ENCODE measurements at regions not wholly inside any gene's neighbourhood (a gene's known extent, or its start where the extent isn't known, plus 50 kb on each side); places are given as distances from the start of the nearest gene placed in this dataset.

DNA sequence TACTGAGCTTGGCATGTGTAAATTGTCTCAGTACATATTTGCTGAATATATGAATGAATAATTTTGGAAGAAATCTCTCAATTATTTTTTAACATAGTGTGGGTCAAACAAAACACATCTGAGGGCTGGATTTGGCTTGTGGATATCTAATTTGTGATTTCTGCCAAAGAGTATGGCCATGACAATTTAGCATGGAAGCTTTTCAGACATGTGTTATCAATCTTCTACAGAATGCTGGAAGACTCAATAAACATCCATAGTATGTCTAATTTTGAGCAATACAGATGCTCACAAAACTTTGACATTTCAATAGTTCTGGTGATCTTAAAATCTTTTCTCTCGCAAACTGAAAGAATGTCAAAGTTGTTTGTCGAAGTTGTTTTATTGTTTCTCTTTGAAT is 214.1 kb upstream of the ANKH start:
- WGBS = 81% methylated on average over 2 of the region's 2 CpGs
- H3K4me3 ChIP-seq (ENCODE audit: low read depth, low read length) = no peak overlapping the region
- DNase-seq (ENCODE audit: extremely low spot score) = no peak
- H3K36me3 ChIP-seq (ENCODE audit: insufficient read depth) = no peaks in the 10 kb centered on the region
- H3K27ac ChIP-seq (ENCODE audit: low read depth) = no peak overlapping the region
- H3K4me1 ChIP-seq (ENCODE audit: insufficient read depth) = no peaks in the 10 kb centered on the region

DNA sequence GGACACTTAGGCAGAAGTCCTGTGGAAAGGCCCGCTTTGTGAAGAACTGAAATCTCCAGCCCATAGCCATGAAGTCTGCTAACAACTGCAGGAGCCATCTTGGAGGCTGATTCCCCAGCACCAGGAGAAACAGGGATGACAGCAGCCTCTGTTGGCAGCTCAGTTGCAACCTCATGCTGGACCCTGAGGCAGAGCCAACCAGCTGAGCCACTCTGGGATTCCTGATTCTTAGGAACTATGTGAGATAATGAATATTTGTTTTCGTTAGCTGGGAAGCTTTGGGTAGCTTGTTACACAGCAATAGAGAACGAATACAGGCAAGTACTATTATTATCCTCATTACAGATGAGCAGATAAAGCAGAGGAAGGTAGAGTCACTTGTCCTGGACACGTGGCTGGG is 210.5 kb upstream of the ANKH start:
- H3K4me3 ChIP-seq (ENCODE audit: low read depth, low read length) = no peak overlapping the region
- 80% methylated on average over 4 of the region's 4 CpGs for WGBS
- H3K36me3 ChIP-seq (ENCODE audit: insufficient read depth) = no peaks in the 10 kb centered on the region
- no peak overlapping the region for H3K27ac ChIP-seq (ENCODE audit: low read depth)
- no peak for DNase-seq (ENCODE audit: extremely low spot score)
- H3K4me1 ChIP-seq (ENCODE audit: insufficient read depth) = no peaks in the 10 kb centered on the region

DNA sequence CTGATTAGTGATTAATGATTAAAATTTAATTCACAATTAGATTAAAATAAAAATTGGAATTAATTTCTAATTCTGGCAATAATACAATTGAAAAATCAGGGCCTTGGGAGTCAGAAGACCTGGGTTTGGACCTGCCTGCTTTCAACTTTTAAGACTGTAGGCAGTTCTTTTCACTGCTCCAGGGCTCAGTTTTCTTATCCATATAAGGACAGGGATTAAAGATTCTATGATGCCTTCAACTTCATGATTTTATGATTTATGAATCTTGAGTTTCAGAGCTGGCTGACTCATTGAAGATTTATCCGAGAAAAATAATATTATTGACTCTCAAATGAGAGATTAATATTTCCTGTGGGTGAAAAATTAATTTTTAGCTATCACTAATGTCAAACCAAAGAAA is 208.6 kb upstream of the ANKH start:
- 28% methylated on average over 1 of the region's 1 CpG for WGBS
- H3K4me3 ChIP-seq (ENCODE audit: low read depth, low read length) = no peak overlapping the region
- no peak for DNase-seq (ENCODE audit: extremely low spot score)
- H3K27ac ChIP-seq (ENCODE audit: low read depth) = no peak overlapping the region
- no peaks in the 10 kb centered on the region for H3K4me1 ChIP-seq (ENCODE audit: insufficient read depth)
- H3K36me3 ChIP-seq (ENCODE audit: insufficient read depth) = no peaks in the 10 kb centered on the region

GRCh38 chr5:15079566-15079965 is 208.0 kb upstream of the ANKH start:
- Histone ChIP-seq H3K36me3 (ENCODE audit: insufficient read depth) (no peaks in the 10 kb centered on the region), H3K4me1 (ENCODE audit: insufficient read depth) (no peaks in the 10 kb centered on the region), H3K27ac (ENCODE audit: low read depth) (no peak overlapping the region), H3K4me3 (ENCODE audit: low read depth, low read length) (no peak overlapping the region)
- WGBS = 42% methylated on average over 3 of the region's 3 CpGs
- no peak for DNase-seq (ENCODE audit: extremely low spot score)

- no peak overlapping the region for H3K27ac ChIP-seq (ENCODE audit: low read depth)
- H3K4me3 ChIP-seq (ENCODE audit: low read depth, low read length) = no peak overlapping the region
- DNase-seq (ENCODE audit: extremely low spot score) = no peak
- no peaks in the 10 kb centered on the region for H3K36me3 ChIP-seq (ENCODE audit: insufficient read depth)
- H3K4me1 ChIP-seq (ENCODE audit: insufficient read depth) = no peaks in the 10 kb centered on the region
Measured at GRCh38 chr5:15074651-15075050, 203.1 kb upstream of the ANKH start.

GRCh38 chr5:15073453-15073852 is 201.9 kb upstream of the ANKH start:
- Histone ChIP-seq H3K4me3 (ENCODE audit: low read depth, low read length) (no peak overlapping the region), H3K4me1 (ENCODE audit: insufficient read depth) (no peaks in the 10 kb centered on the region), H3K27ac (ENCODE audit: low read depth) (no peak overlapping the region), H3K36me3 (ENCODE audit: insufficient read depth) (no peaks in the 10 kb centered on the region)
- WGBS = 89% methylated on average over 3 of the region's 3 CpGs
- DNase-seq (ENCODE audit: extremely low spot score) = no peak

DNA sequence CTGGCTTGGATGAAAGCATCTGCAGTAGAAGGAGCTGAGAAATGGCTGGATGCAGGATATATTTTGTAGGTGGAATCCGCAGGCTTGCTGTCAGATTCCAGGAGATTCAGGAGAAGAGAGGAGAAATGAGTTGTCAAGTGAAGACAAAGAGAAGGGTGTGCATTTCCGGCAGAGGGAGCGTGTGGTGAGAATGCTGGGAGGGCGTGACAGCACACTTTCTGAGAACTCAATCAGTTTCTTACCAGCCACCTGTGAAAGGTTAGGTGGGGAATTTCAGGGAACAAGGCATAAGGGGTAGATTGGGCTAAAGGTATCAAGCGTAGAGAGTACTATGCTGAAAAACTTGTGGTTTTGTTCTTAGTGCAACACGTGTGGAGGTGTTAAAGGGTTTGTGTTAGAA is 199.3 kb upstream of the ANKH start:
- no peaks in the 10 kb centered on the region for H3K4me1 ChIP-seq (ENCODE audit: insufficient read depth)
- WGBS = 92% methylated on average over 6 of the region's 6 CpGs
- H3K36me3 ChIP-seq (ENCODE audit: insufficient read depth) = no peaks in the 10 kb centered on the region
- no peak overlapping the region for H3K27ac ChIP-seq (ENCODE audit: low read depth)
- no peak overlapping the region for H3K4me3 ChIP-seq (ENCODE audit: low read depth, low read length)
- DNase-seq (ENCODE audit: extremely low spot score) = no peak

GRCh38 chr5:15069407-15069905 is 197.9 kb upstream of the ANKH start:
- Histone ChIP-seq H3K36me3 (ENCODE audit: insufficient read depth) (no peaks in the 10 kb centered on the region), H3K4me3 (ENCODE audit: low read depth, low read length) (no peak overlapping the region), H3K27ac (ENCODE audit: low read depth) (no peak overlapping the region), H3K4me1 (ENCODE audit: insufficient read depth) (no peaks in the 10 kb centered on the region)
- 89% methylated on average over 1 of the region's 1 CpG for WGBS
- DNase-seq (ENCODE audit: extremely low spot score) = no peak

DNA sequence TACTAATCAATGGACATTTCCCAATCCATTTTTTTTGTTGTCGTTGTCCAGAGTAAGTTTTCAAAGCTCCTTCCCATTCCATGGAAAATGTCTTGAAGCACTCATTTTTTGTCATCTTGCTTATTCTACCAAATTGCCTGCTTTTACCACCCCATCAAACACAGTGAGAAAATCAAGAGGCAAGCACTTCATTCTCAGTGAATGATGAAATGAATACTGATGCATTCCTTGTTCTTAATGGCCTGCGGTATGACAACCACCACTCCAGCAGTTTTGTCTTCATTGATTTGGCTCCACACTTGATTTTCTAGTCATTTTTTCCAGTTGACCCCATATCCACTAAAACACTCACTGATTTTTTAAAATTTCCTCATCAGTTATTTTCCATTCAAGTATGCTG is 193.5 kb upstream of the ANKH start:
- DNase-seq (ENCODE audit: extremely low spot score) = no peak
- no peaks in the 10 kb centered on the region for H3K4me1 ChIP-seq (ENCODE audit: insufficient read depth)
- H3K36me3 ChIP-seq (ENCODE audit: insufficient read depth) = no peaks in the 10 kb centered on the region
- no peak overlapping the region for H3K27ac ChIP-seq (ENCODE audit: low read depth)
- WGBS = 84% methylated on average over 2 of the region's 2 CpGs
- no peak overlapping the region for H3K4me3 ChIP-seq (ENCODE audit: low read depth, low read length)

GRCh38 chr5:15064396-15064795 is 192.8 kb upstream of the ANKH start:
- Histone ChIP-seq H3K27ac (ENCODE audit: low read depth) (no peak overlapping the region), H3K36me3 (ENCODE audit: insufficient read depth) (no peaks in the 10 kb centered on the region), H3K4me3 (ENCODE audit: low read depth, low read length) (no peak overlapping the region), H3K4me1 (ENCODE audit: insufficient read depth) (no peaks in the 10 kb centered on the region)
- no peak for DNase-seq (ENCODE audit: extremely low spot score)
- 79% methylated on average over 2 of the region's 2 CpGs for WGBS

DNA sequence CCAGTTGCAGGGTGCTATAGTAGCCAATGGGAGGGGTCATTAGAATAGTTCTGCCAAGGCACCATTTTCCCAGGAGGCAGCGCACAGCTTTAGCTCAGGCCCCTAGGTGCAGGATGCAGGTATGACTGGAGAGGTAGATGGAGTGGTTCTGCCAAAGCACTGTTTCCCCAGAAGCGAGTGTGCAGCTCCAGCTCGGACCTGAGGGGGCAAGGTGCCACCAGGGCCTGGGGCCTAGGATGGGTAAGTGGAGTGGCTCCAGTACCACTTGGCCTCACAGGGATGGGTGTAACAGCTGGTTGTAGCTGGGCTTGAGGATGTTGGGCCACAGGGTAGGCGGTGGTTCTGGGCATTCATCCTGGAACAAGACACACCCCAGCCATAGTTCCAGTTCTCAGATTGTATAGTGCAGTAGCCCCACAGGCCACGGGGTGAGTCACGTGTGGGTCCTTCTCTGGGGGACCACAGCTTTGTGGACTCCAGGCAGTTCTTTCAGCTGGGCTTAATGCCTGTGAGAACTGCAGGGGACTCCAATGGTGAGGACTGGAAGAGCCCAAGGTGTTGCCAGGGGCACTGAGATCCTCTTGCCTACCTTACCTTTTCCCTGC is 185.5 kb upstream of the ANKH start:
- 94% methylated on average over 6 of the region's 6 CpGs for WGBS
- no peak for DNase-seq (ENCODE audit: extremely low spot score)
- Histone ChIP-seq H3K27ac (ENCODE audit: low read depth) (no peak overlapping the region), H3K4me3 (ENCODE audit: low read depth, low read length) (no peak overlapping the region), H3K4me1 (ENCODE audit: insufficient read depth) (no peaks in the 10 kb centered on the region), H3K36me3 (ENCODE audit: insufficient read depth) (no peaks in the 10 kb centered on the region)

GRCh38 chr5:15044521-15044920 is 172.9 kb upstream of the ANKH start:
- Histone ChIP-seq H3K27ac (ENCODE audit: low read depth) (no peak overlapping the region), H3K36me3 (ENCODE audit: insufficient read depth) (no peaks in the 10 kb centered on the region), H3K4me1 (ENCODE audit: insufficient read depth) (no peaks in the 10 kb centered on the region), H3K4me3 (ENCODE audit: low read depth, low read length) (no peak overlapping the region)
- WGBS = 76% methylated on average over 3 of the region's 3 CpGs
- no peak for DNase-seq (ENCODE audit: extremely low spot score)

DNA sequence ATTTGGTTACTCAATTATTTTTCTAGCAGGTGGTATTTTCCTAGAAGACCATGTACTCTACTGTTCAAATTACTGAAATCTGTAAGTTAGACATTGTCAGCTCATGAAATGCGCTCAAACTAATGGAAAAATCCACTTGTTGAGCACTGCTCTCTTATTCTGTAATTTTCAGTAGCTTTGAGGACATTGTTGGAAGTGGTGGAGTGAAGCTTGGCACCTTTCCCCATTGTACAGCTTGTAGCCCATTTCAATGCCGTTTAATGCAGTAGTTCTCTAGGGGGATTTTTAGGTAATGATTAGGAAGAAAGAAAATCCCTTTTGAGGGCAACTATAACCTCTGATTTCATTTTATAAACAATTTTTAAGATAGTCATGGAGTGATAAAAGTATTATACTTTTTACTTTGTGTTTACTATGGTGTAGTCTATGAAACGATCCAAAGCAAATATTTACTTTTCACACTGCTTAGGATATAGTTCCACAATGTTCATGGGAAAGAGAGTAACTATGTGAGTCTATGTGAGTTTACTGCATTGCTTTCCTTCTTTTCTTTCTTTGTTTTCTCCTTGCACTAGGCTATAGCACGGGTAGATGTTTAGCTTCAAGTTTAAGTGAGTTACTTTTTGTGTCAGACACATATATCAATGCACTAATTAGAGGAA is 165.8 kb upstream of the ANKH start:
- DNase-seq (ENCODE audit: extremely low spot score) = no peak
- 66% methylated on average over 4 of the region's 4 CpGs for WGBS
- no peak overlapping the region for H3K4me3 ChIP-seq (ENCODE audit: low read depth, low read length)
- H3K27ac ChIP-seq (ENCODE audit: low read depth) = no peak overlapping the region
- H3K4me1 ChIP-seq (ENCODE audit: insufficient read depth) = no peaks in the 10 kb centered on the region
- H3K36me3 ChIP-seq (ENCODE audit: insufficient read depth) = no peaks in the 10 kb centered on the region

GRCh38 chr5:15034379-15034778 is 162.8 kb upstream of the ANKH start:
- 83% methylated on average over 5 of the region's 5 CpGs for WGBS
- no peak overlapping the region for H3K4me3 ChIP-seq (ENCODE audit: low read depth, low read length)
- H3K4me1 ChIP-seq (ENCODE audit: insufficient read depth) = no peaks in the 10 kb centered on the region
- no peak overlapping the region for H3K27ac ChIP-seq (ENCODE audit: low read depth)
- no peak for DNase-seq (ENCODE audit: extremely low spot score)
- no peaks in the 10 kb centered on the region for H3K36me3 ChIP-seq (ENCODE audit: insufficient read depth)
